Endothelial cell of umbilical vein (primary cell): ENCODE measurements at regions not wholly inside any gene's neighbourhood (a gene's known extent, or its start where the extent isn't known, plus 50 kb on each side); places are given as distances from the start of the nearest gene placed in this dataset.

ENCODE experiments used
- FOS ChIP-seq: IDR thresholded peaks from 2 replicates; pipeline ENCODE4 v1.6.1; 2011; ENCODE audit warnings: mild to moderate bottlenecking, low read length, moderate library complexity, borderline replicate concordance; ENCODE audit not compliant: insufficient read depth
- MYC ChIP-seq: IDR thresholded peaks from one replicate; pipeline ENCODE4 v1.6.1; 2011; ENCODE audit warnings: mild to moderate bottlenecking, low read depth, low read length
- POLR2A ChIP-seq: IDR thresholded peaks from 2 replicates; pipeline ENCODE4 v1.6.1; 2012; ENCODE audit warnings: low read depth, mild to moderate bottlenecking, control low read depth, low read length
- TF ChIP-seq, protein P1 (sequence below), 2 donors: IDR thresholded peaks; 1 replicate in 1 of 2; 2 replicates in 1 of 2; pipeline ENCODE4 v1.5.1; 2011; ENCODE audit warnings: low read length in 2 of 2, mild to moderate bottlenecking in 2 of 2, moderate library complexity in 2 of 2, control low read depth in 1 of 2, inconsistent platforms in 1 of 2, low read depth in 1 of 2; ENCODE audit not compliant: insufficient read depth in 1 of 2; ENCODE audit errors: extremely low read depth in 1 of 2

DNA sequence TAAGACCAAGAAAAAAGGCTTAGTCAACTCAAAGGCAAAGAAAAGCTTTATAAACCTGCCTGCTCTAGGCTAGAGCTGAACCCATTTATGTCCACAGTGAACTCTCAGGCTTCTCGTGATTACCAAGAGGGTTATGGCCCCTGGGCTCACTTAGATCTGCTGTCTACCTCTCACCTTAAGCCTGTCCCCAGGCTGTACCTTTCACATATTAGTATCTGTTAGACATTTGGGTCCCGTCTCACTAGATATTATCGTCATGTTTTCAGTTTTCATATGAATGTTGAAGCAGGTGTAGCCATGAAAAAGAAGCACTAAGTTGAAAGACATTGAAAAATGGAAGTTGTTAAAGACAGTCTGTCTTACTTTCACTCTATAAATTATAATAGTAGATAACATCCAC is 75.2 kb upstream of the COX7C start:
- TF ChIP-seq, protein P1, sequence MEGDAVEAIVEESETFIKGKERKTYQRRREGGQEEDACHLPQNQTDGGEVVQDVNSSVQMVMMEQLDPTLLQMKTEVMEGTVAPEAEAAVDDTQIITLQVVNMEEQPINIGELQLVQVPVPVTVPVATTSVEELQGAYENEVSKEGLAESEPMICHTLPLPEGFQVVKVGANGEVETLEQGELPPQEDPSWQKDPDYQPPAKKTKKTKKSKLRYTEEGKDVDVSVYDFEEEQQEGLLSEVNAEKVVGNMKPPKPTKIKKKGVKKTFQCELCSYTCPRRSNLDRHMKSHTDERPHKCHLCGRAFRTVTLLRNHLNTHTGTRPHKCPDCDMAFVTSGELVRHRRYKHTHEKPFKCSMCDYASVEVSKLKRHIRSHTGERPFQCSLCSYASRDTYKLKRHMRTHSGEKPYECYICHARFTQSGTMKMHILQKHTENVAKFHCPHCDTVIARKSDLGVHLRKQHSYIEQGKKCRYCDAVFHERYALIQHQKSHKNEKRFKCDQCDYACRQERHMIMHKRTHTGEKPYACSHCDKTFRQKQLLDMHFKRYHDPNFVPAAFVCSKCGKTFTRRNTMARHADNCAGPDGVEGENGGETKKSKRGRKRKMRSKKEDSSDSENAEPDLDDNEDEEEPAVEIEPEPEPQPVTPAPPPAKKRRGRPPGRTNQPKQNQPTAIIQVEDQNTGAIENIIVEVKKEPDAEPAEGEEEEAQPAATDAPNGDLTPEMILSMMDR (IDR thresholded peaks at IDR 0.05; ENCODE audit: extremely low read depth in 1 of 2, insufficient read depth in 1 of 2, low read depth in 1 of 2, low read length in 2 of 2), result no peak
- TF ChIP-seq FOS (no peak), POLR2A (no peak), MYC (no peak)
